Esophagus muscularis mucosa (tissue), 4 donors: ENCODE measurements at regions not wholly inside any gene's neighbourhood (a gene's known extent, or its start where the extent isn't known, plus 50 kb on each side); places are given as distances from the start of the nearest gene placed in this dataset.

Experiments used
- EP300 ChIP-seq: sonication (generic); formaldehyde crosslinking; IDR thresholded peaks from one replicate; pipeline ENCODE4 v1.6.1; 2017; ENCODE audit warnings: antibody characterized with exemption
- POLR2A ChIP-seq: fragments of 450-650 bp; IDR thresholded peaks from one replicate; pipeline ENCODE4 v1.6.1; 2017; ENCODE audit warnings: antibody characterized with exemption, moderate library complexity, mild to moderate bottlenecking, low read depth
- POLR2AphosphoS5 ChIP-seq, 2 donors: sonication (generic); formaldehyde crosslinking; IDR thresholded peaks; one replicate each; pipeline ENCODE4 v1.6.1; 2017; ENCODE audit warnings: antibody characterized with exemption in 2 of 2
- TF ChIP-seq, protein P1 (sequence below), 3 experiments: fragments of 200-600 bp in 2 of 3; fragments of 450-650 bp in 1 of 3; sonication (generic) in 2 of 3; IDR thresholded peaks; one replicate each; pipeline ENCODE4 v1.5.1; 2017 to 2019; ENCODE audit warnings: antibody characterized with exemption in 3 of 3, mild to moderate bottlenecking in 2 of 3, moderate library complexity in 1 of 3

- TF ChIP-seq, protein P1, sequence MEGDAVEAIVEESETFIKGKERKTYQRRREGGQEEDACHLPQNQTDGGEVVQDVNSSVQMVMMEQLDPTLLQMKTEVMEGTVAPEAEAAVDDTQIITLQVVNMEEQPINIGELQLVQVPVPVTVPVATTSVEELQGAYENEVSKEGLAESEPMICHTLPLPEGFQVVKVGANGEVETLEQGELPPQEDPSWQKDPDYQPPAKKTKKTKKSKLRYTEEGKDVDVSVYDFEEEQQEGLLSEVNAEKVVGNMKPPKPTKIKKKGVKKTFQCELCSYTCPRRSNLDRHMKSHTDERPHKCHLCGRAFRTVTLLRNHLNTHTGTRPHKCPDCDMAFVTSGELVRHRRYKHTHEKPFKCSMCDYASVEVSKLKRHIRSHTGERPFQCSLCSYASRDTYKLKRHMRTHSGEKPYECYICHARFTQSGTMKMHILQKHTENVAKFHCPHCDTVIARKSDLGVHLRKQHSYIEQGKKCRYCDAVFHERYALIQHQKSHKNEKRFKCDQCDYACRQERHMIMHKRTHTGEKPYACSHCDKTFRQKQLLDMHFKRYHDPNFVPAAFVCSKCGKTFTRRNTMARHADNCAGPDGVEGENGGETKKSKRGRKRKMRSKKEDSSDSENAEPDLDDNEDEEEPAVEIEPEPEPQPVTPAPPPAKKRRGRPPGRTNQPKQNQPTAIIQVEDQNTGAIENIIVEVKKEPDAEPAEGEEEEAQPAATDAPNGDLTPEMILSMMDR (IDR thresholded peaks at IDR 0.05) = no peak
- TF ChIP-seq POLR2A (no peak), POLR2AphosphoS5 (IDR thresholded peaks at IDR 0.05) (no peak), EP300 (no peak)
These were observed 243.3 kb upstream of the KRR1 start for GRCh38 chr12:75754698-75755097.
